ENCODE measurements at regions not wholly inside any gene's neighbourhood (a gene's known extent, or its start where the extent isn't known, plus 50 kb on each side); places are given as distances from the start of the nearest gene placed in this dataset.

GRCh38 chr12:60101715-60102114 is 505.9 kb downstream of the SLC16A7 start:
- TF ChIP-seq CTCF (IDR thresholded peaks at IDR 0.05; ENCODE audit: low read depth, low read length) (no peak), EZH2phosphoT487 (IDR thresholded peaks at IDR 0.05; ENCODE audit: low read depth) (no peak)

All from OCI-LY3 (cell line).